GM19468 (cell line): ENCODE measurements at regions not wholly inside any gene's neighbourhood (a gene's known extent, or its start where the extent isn't known, plus 50 kb on each side); places are given as distances from the start of the nearest gene placed in this dataset.
A peak's percentile ranks its signal among the peaks of the same experiment; 100 is the strongest.

Experiments
- ATAC-seq: cut with Tn5 transposase; IDR thresholded peaks from one replicate; pipeline ENCODE4 v1.9.1; 2021; ENCODE audit warnings: mild to moderate bottlenecking, moderate library complexity, moderate number of reproducible peaks; ENCODE audit not compliant: unreplicated experiment; ENCODE audit errors: extremely low read depth

GRCh38 chr12:21993438-21993981, 52.3 kb upstream of the ABCC9 start:
- ATAC-seq, result no peak

- peak; percentile 75 for ATAC-seq
Observed at GRCh38 chr12:21992823-21993222, 51.6 kb upstream of the ABCC9 start.

GRCh38 chr12:21991526-21991925, 50.3 kb upstream of the ABCC9 start:
- ATAC-seq, result no peak
